GM10248 (cell line): ENCODE measurements at regions not wholly inside any gene's neighbourhood (a gene's known extent, or its start where the extent isn't known, plus 50 kb on each side); places are given as distances from the start of the nearest gene placed in this dataset.

ENCODE experiments used
- CTCF ChIA-PET: fragments of 300-600 bp; sonication (Branson Sonifier 250); formaldehyde crosslinking; extraction: SDS; loops from one replicate; lab custom pipeline; 2021; ENCODE audit warnings: antibody characterized with exemption; lab: Yijun Ruan, JAX
- POLR2A ChIA-PET: fragments of 350-650 bp; sonication (Branson Sonifier 250); formaldehyde crosslinking; extraction: SDS; loops from one replicate; lab custom pipeline; 2020; ENCODE audit warnings: antibody characterized with exemption; lab: Yijun Ruan, JAX
- DNase-seq: peaks from one replicate; pipeline ENCODE4 v3.0.0; 2012; ENCODE audit errors: extremely low spot score
- CTCF ChIP-seq: IDR thresholded peaks from 2 replicates; pipeline ENCODE4 v1.5.1; 2012; ENCODE audit warnings: mild to moderate bottlenecking, low read depth; ENCODE audit errors: extremely low read depth, missing control alignments, control extremely low read depth

- ChIA-PET CTCF (no interaction called here), POLR2A (no interaction called here)
- TF ChIP-seq CTCF: no peak
- DNase-seq: peak; percentile 25
Measured at GRCh38 chr3:177820683-177821316, 623.5 kb upstream of the TBL1XR1 start.

- ChIA-PET CTCF (interaction anchor here (1.9 kb wide), 1 partner anchor 16 kb away, joined by 7 read pairs; no protein-coding TSS in a partner anchor), POLR2A (no interaction called here)
- no peak for TF ChIP-seq CTCF
- DNase-seq: no peak
Measured at GRCh38 chr3:177822681-177823096, 625.4 kb upstream of the TBL1XR1 start.

DNA sequence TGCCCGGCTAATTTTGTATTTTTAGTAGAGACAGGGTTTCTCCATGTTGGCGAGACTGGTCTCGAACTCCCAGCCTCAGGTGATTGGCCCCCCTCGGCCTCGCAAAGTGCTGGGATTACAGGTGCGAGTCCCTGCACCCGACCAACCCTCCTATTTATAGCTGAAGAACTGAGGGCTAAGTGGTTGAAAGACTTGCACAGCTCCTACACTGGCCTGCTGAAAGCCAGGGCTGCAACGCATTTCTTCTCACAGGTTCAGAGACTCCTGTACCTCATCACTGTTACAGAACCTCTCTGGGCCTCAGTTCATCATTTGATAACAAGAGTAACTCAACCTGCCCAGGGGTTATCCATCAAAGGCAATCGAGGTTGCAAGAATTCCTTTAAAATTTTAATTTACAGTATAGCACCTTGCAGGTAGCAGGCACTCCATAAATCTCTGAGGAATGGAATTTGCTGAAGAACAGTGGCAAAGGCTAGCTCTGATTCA lies 626.5 kb upstream of the TBL1XR1 start:
- ChIA-PET CTCF (interaction anchor here (0.7 to 1.9 kb wide), 2 partner anchors 18 to 46 kb away, joined by 3 to 7 read pairs; no protein-coding TSS in a partner anchor), POLR2A (no interaction called here)
- no peak for DNase-seq
- TF ChIP-seq CTCF: no peak

DNA sequence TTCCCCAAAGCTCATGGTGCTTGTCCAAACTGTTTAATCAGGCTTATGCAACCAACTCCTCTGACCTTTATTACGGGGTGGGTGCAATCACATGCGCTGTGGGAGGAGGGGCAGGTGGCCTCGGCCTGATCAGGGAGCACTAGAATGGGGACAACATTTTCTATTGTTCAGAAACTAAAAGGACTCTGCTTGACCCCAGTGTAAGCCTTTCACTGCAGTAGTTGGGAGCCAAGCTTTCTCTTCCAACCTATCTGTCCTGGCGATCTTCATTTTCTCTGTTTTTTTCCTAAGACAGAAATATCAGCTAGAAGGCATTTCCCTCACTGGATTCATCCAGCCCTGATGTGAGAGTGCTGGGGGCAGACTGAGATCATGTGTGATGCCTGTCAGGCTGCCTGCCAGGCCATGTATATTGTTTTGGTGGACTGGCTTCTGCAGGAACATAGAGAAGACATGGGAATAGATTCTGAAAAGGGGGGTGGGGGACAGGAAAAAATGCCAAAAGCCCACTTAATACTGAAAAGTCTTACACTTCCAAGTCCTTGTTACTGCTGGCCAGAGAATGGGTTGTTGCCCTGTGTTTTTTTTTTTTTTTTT lies 627.0 kb upstream of the TBL1XR1 start:
- DNase-seq: no peak
- ChIA-PET POLR2A (no interaction called here), CTCF (interaction anchor here (1.0 to 1.9 kb wide), 2 partner anchors 11 to 18 kb away, joined by 3 to 7 read pairs; no protein-coding TSS in a partner anchor)
- TF ChIP-seq CTCF: no peak

- TF ChIP-seq CTCF: no peak
- DNase-seq: no peak
- POLR2A ChIA-PET: no interaction called here
- CTCF ChIA-PET: interaction anchor here (0.9 to 1.8 kb wide), 3 partner anchors 11 to 14 kb away, joined by 3 to 7 read pairs (median 3); no protein-coding TSS in a partner anchor
Measured at GRCh38 chr3:177824841-177825240, 627.6 kb upstream of the TBL1XR1 start.

- no peak for TF ChIP-seq CTCF
- no peak for DNase-seq
- ChIA-PET POLR2A (no interaction called here), CTCF (interaction anchor here (1.8 kb wide), 1 partner anchor 10 kb away, joined by 7 read pairs; no protein-coding TSS in a partner anchor)
Measured at GRCh38 chr3:177826253-177826652, 629.0 kb upstream of the TBL1XR1 start.
